OCI-LY3 (cell line): ENCODE measurements at regions not wholly inside any gene's neighbourhood (a gene's known extent, or its start where the extent isn't known, plus 50 kb on each side); places are given as distances from the start of the nearest gene placed in this dataset.

Experiments used
- H2AFZ ChIP-seq: fragments of 200-600, 300-600 bp; shearing (Covaris generic); 2 replicates; pipeline ENCODE4 v1.6.0; 2014; ENCODE audit warnings: antibody characterized with exemption, low read depth, low read length
- H3K27ac ChIP-seq: fragments of 200-600, 300-600 bp; sonication (generic); 2 replicates; pipeline ENCODE4 v1.5.1; 2014; ENCODE audit warnings: mild to moderate bottlenecking, low read length, moderate library complexity, mixed read lengths
- H3K27me3 ChIP-seq: fragments of 200-600, 300-600 bp; sonication (generic); 2 replicates; pipeline ENCODE4 v1.6.1; 2014; ENCODE audit warnings: low read depth, low read length, mixed read lengths
- H3K36me3 ChIP-seq: fragments of 200-600, 300-600 bp; sonication (generic); replicated peaks from 2 replicates; pipeline ENCODE3; 2014; ENCODE audit warnings: low read depth, low read length, mixed read lengths
- H3K4me1 ChIP-seq: fragments of 300-600, 200-600 bp; sonication (generic); 2 replicates; pipeline ENCODE4 v1.6.1; 2014; ENCODE audit warnings: low read length, mixed read lengths
- H3K4me2 ChIP-seq: fragments of 200-600, 300-600 bp; sonication (generic); 2 replicates; pipeline ENCODE4 v1.6.1; 2014; ENCODE audit warnings: low read length, mixed read lengths
- H3K4me3 ChIP-seq: fragments of 300-600, 200-600 bp; sonication (generic); 2 replicates; pipeline ENCODE4 v1.5.1; 2014; ENCODE audit warnings: antibody characterized with exemption, mild to moderate bottlenecking, low read length, moderate library complexity
- H3K79me2 ChIP-seq: fragments of 300-600, 200-600 bp; shearing (Covaris generic); 2 replicates; pipeline ENCODE4 v1.6.1; 2014; ENCODE audit warnings: mild to moderate bottlenecking, low read length, mixed read lengths
- H3K9ac ChIP-seq: fragments of 300-600, 200-600 bp; shearing (Covaris generic); 2 replicates; pipeline ENCODE4 v1.6.0; 2014; ENCODE audit warnings: mild to moderate bottlenecking, low read length, moderate library complexity
- H3K9me3 ChIP-seq: fragments of 200-600, 300-600 bp; shearing (Covaris generic); 2 replicates; pipeline ENCODE4 v1.6.1; 2014; ENCODE audit warnings: low read length, mixed read lengths; ENCODE audit not compliant: insufficient read depth
- H4K20me1 ChIP-seq: fragments of 200-600, 300-600 bp; sonication (generic); 2 replicates; pipeline ENCODE4 v1.6.1; 2016; ENCODE audit warnings: low read length, mixed read lengths; ENCODE audit not compliant: insufficient read depth
- CTCF ChIP-seq: fragments of 200-600, 300-600 bp; sonication (generic); IDR thresholded peaks from 2 replicates; pipeline ENCODE4 v1.5.1; 2014; ENCODE audit warnings: antibody characterized with exemption, low read length, low read depth
- EZH2phosphoT487 ChIP-seq: fragments of 200-600 bp; shearing (Covaris generic); IDR thresholded peaks from 2 replicates; pipeline ENCODE4 v1.6.1; 2018; ENCODE audit warnings: antibody characterized with exemption, mixed run types, low read depth

GRCh38 chrX:120790552-120790951 is 85.1 kb downstream of the CT47B1 start:
- Histone ChIP-seq H3K27me3 (no peaks in the 10 kb centered on the region), H3K36me3 (no peaks in the 10 kb centered on the region), H2AFZ (peak overlapping the region; percentile 60; the same call in 1 of the 2 replicates), H3K4me2 (peak overlapping the region; percentile 33), H3K27ac (no peak overlapping the region), H3K9ac (no peak overlapping the region), H3K79me2 (no peaks in the 10 kb centered on the region), H3K9me3 (no peaks in the 10 kb centered on the region), H3K4me3 (peak overlapping the region; percentile 9; the same call in 1 of the 2 replicates), H4K20me1 (no peaks in the 10 kb centered on the region), H3K4me1 (peaks cover 6% of the 10 kb centered on the region)
- TF ChIP-seq CTCF (no peak), EZH2phosphoT487 (no peak)

DNA sequence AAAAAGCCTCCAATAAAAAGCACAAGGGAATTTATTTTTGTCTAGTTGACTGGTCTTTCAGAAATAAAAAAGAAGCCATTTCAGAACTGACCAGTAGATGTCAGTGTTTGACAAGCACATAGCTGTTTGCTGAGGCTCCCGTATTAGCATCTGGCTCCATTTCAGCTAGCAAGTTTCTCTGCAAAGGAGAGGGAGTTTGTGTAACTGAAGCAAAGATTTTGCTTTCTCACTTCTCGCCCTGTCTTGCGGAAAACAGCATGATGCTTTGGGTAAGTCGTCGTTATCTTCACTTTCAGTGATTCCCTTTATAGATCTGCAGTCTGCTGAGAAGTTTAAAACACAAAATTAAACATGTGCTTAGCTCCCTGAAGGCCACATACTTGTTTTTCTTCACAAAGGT is 85.5 kb downstream of the CT47B1 start:
- H4K20me1 ChIP-seq, result no peaks in the 10 kb centered on the region
- no peaks in the 10 kb centered on the region for H3K27me3 ChIP-seq
- TF ChIP-seq CTCF (peak; percentile 68), EZH2phosphoT487 (no peak)
- no peaks in the 10 kb centered on the region for H3K36me3 ChIP-seq
- peak overlapping the region; percentile 60; the same call in 1 of the 2 replicates for H2AFZ ChIP-seq
- no peak overlapping the region for H3K27ac ChIP-seq
- no peak overlapping the region for H3K9ac ChIP-seq
- H3K4me3 ChIP-seq, result peak overlapping the region; percentile 9; the same call in 1 of the 2 replicates
- peaks cover 6% of the 10 kb centered on the region for H3K4me1 ChIP-seq
- H3K9me3 ChIP-seq, result no peaks in the 10 kb centered on the region
- no peaks in the 10 kb centered on the region for H3K79me2 ChIP-seq
- peak overlapping the region; percentile 33 for H3K4me2 ChIP-seq

DNA sequence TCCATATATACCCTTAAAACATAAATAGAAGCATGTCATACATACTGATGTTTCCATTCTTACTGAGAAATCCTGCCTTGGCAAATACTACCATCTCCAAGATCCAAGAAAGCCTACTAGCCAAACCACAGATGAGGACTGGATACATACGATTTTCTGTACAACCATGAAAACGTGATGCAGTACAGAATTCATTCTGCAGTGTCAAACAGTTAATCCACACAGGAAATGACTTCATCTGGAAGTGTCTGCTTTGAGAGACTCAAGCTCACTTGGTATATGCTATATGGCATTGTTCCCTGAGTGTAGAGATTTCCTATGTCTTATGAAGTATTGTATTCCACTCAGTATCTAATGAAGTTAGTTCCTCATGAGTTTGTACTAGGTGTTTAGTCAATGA is 94.3 kb downstream of the CT47B1 start:
- no peaks in the 10 kb centered on the region for H3K27me3 ChIP-seq
- H3K9me3 ChIP-seq, result no peaks in the 10 kb centered on the region
- H3K4me2 ChIP-seq, result no peak overlapping the region
- H2AFZ ChIP-seq, result no peak overlapping the region
- TF ChIP-seq CTCF, result no peak
- no peak for TF ChIP-seq EZH2phosphoT487
- H3K79me2 ChIP-seq, result no peaks in the 10 kb centered on the region
- H3K4me3 ChIP-seq, result no peak overlapping the region
- H4K20me1 ChIP-seq, result no peaks in the 10 kb centered on the region
- H3K4me1 ChIP-seq, result peaks cover under 1% of the 10 kb centered on the region; the same call in 1 of the 2 replicates
- no peak overlapping the region for H3K9ac ChIP-seq
- no peak overlapping the region for H3K27ac ChIP-seq
- no peaks in the 10 kb centered on the region for H3K36me3 ChIP-seq

- H3K27me3 ChIP-seq, result no peaks in the 10 kb centered on the region
- no peaks in the 10 kb centered on the region for H4K20me1 ChIP-seq
- no peaks in the 10 kb centered on the region for H3K79me2 ChIP-seq
- no peak overlapping the region for H3K9ac ChIP-seq
- TF ChIP-seq EZH2phosphoT487 (no peak), CTCF (no peak)
- no peak overlapping the region for H3K27ac ChIP-seq
- no peaks in the 10 kb centered on the region for H3K36me3 ChIP-seq
- peak overlapping the region; percentile 35; the same call in 1 of the 2 replicates for H3K4me2 ChIP-seq
- no peaks in the 10 kb centered on the region for H3K9me3 ChIP-seq
- peaks cover 16% of the 10 kb centered on the region for H3K4me1 ChIP-seq
- H3K4me3 ChIP-seq, result no peak overlapping the region
- H2AFZ ChIP-seq, result no peak overlapping the region
Measured at GRCh38 chrX:120775959-120776358, 99.7 kb downstream of the CT47B1 start.
